Effector CD8-positive, alpha-beta T cell (primary cell): ENCODE measurements at regions not wholly inside any gene's neighbourhood (a gene's known extent, or its start where the extent isn't known, plus 50 kb on each side); places are given as distances from the start of the nearest gene placed in this dataset.
A peak's percentile ranks its signal among the peaks of the same experiment; 100 is the strongest.
"Not testable (repeated sequence)": the region's sequence is repeated elsewhere in the genome, so short reads cannot be mapped to it uniquely, and the experiment has no call there.

Source experiments
- DNase-seq: peaks from one replicate; lab custom pipeline; 2025; lab: John Stamatoyannopoulos, UW

- DNase-seq: peak; percentile 18
These were observed 122.3 kb upstream of the TBL1X start for GRCh38 chrX:9342561-9343051.

GRCh38 chrX:9343971-9344370 lies 120.9 kb upstream of the TBL1X start:
- no peak for DNase-seq

GRCh38 chrX:9345957-9346356 lies 118.9 kb upstream of the TBL1X start:
- DNase-seq: no peak

GRCh38 chrX:9349572-9350494 lies 115.0 kb upstream of the TBL1X start:
- DNase-seq: no peak

- no peak for DNase-seq
These were observed 113.7 kb upstream of the TBL1X start for GRCh38 chrX:9351126-9351525.

- no peak for DNase-seq
These were observed 112.6 kb upstream of the TBL1X start for GRCh38 chrX:9352243-9352642.

GRCh38 chrX:9352694-9353411 lies 112.0 kb upstream of the TBL1X start:
- DNase-seq: no peak

GRCh38 chrX:9354918-9355317 lies 109.9 kb upstream of the TBL1X start:
- no peak for DNase-seq

GRCh38 chrX:9355739-9356138 lies 109.1 kb upstream of the TBL1X start:
- no peak for DNase-seq

GRCh38 chrX:9356846-9357245 lies 108.0 kb upstream of the TBL1X start:
- no peak for DNase-seq

- no peak for DNase-seq
These were observed 107.2 kb upstream of the TBL1X start for GRCh38 chrX:9357518-9358114.

GRCh38 chrX:9362363-9362928 lies 102.4 kb upstream of the TBL1X start:
- no peak for DNase-seq

GRCh38 chrX:9367421-9367820 lies 97.4 kb upstream of the TBL1X start:
- DNase-seq: no peak

GRCh38 chrX:9368262-9368661 lies 96.6 kb upstream of the TBL1X start:
- no peak for DNase-seq

GRCh38 chrX:9369802-9370291 lies 95.0 kb upstream of the TBL1X start:
- no peak for DNase-seq

- no peak for DNase-seq
These were observed 94.0 kb upstream of the TBL1X start for GRCh38 chrX:9370893-9371292.

- no peak for DNase-seq
These were observed 92.0 kb upstream of the TBL1X start for GRCh38 chrX:9372866-9373265.

- no peak for DNase-seq
These were observed 91.1 kb upstream of the TBL1X start for GRCh38 chrX:9373789-9374188.

GRCh38 chrX:9374555-9374954 lies 90.3 kb upstream of the TBL1X start:
- no peak for DNase-seq

- DNase-seq: no peak
These were observed 88.7 kb upstream of the TBL1X start for GRCh38 chrX:9376111-9376510.

GRCh38 chrX:9377216-9377615 lies 87.6 kb upstream of the TBL1X start:
- DNase-seq: not testable (repeated sequence)
